ENCODE measurements at regions not wholly inside any gene's neighbourhood (a gene's known extent, or its start where the extent isn't known, plus 50 kb on each side); places are given as distances from the start of the nearest gene placed in this dataset.
A peak's percentile ranks its signal among the peaks of the same experiment; 100 is the strongest.
"Not testable (repeated sequence)": the region's sequence is repeated elsewhere in the genome, so short reads cannot be mapped to it uniquely, and the experiment has no call there.

GRCh38 chr7:35919607-35920006, 118.8 kb downstream of the SEPTIN7 start:
- intact Hi-C loops (cut with micrococcal nuclease); H3K27me3 Mint-ChIP-seq; H3K4me3 Mint-ChIP-seq; H3K4me1 Mint-ChIP-seq; DNase-seq; H3K27ac Mint-ChIP-seq; H3K9me3 Mint-ChIP-seq; H3K36me3 Mint-ChIP-seq (ENCODE audit: low read depth): not testable (repeated sequence)

GRCh38 chr7:35921338-35921737, 120.5 kb downstream of the SEPTIN7 start:
- DNase-seq; H3K27ac Mint-ChIP-seq; H3K4me3 Mint-ChIP-seq; H3K4me1 Mint-ChIP-seq; H3K27me3 Mint-ChIP-seq; intact Hi-C loops (cut with micrococcal nuclease); H3K9me3 Mint-ChIP-seq; H3K36me3 Mint-ChIP-seq (ENCODE audit: low read depth): not testable (repeated sequence)

- H3K36me3 Mint-ChIP-seq (ENCODE audit: low read depth); DNase-seq; H3K27me3 Mint-ChIP-seq; H3K4me1 Mint-ChIP-seq; H3K9me3 Mint-ChIP-seq; H3K27ac Mint-ChIP-seq; intact Hi-C loops (cut with micrococcal nuclease); H3K4me3 Mint-ChIP-seq: not testable (repeated sequence)
Measured at GRCh38 chr7:35924668-35925067, 123.8 kb downstream of the SEPTIN7 start.

GRCh38 chr7:35926966-35927365, 126.1 kb downstream of the SEPTIN7 start:
- H3K9me3 Mint-ChIP-seq; H3K36me3 Mint-ChIP-seq (ENCODE audit: low read depth); H3K27ac Mint-ChIP-seq; DNase-seq; H3K27me3 Mint-ChIP-seq; H3K4me3 Mint-ChIP-seq; intact Hi-C loops (cut with micrococcal nuclease); H3K4me1 Mint-ChIP-seq: not testable (repeated sequence)

GRCh38 chr7:35931134-35931533, 130.3 kb downstream of the SEPTIN7 start:
- H3K27ac Mint-ChIP-seq; DNase-seq; H3K4me3 Mint-ChIP-seq; H3K9me3 Mint-ChIP-seq; H3K27me3 Mint-ChIP-seq; H3K36me3 Mint-ChIP-seq (ENCODE audit: low read depth); intact Hi-C loops (cut with micrococcal nuclease); H3K4me1 Mint-ChIP-seq: not testable (repeated sequence)

- H3K4me3 Mint-ChIP-seq; H3K27ac Mint-ChIP-seq; DNase-seq; H3K27me3 Mint-ChIP-seq; intact Hi-C loops (cut with micrococcal nuclease); H3K36me3 Mint-ChIP-seq (ENCODE audit: low read depth); H3K4me1 Mint-ChIP-seq; H3K9me3 Mint-ChIP-seq: not testable (repeated sequence)
Measured at GRCh38 chr7:35931551-35931950, 130.7 kb downstream of the SEPTIN7 start.

GRCh38 chr7:35940695-35941094, 139.8 kb downstream of the SEPTIN7 start:
- H3K27ac Mint-ChIP-seq; intact Hi-C loops (cut with micrococcal nuclease); H3K4me1 Mint-ChIP-seq; H3K9me3 Mint-ChIP-seq; H3K36me3 Mint-ChIP-seq (ENCODE audit: low read depth); H3K4me3 Mint-ChIP-seq; H3K27me3 Mint-ChIP-seq; DNase-seq: not testable (repeated sequence)

GRCh38 chr7:35945621-35946020, 144.8 kb downstream of the SEPTIN7 start:
- H3K4me1 Mint-ChIP-seq; H3K36me3 Mint-ChIP-seq (ENCODE audit: low read depth); H3K9me3 Mint-ChIP-seq; H3K27ac Mint-ChIP-seq; intact Hi-C loops (cut with micrococcal nuclease); H3K4me3 Mint-ChIP-seq; H3K27me3 Mint-ChIP-seq: not testable (repeated sequence)
- peak; percentile 29 for DNase-seq

GRCh38 chr7:35955735-35956134, 154.9 kb downstream of the SEPTIN7 start:
- intact Hi-C loops (cut with micrococcal nuclease); H3K9me3 Mint-ChIP-seq; DNase-seq; H3K36me3 Mint-ChIP-seq (ENCODE audit: low read depth); H3K4me3 Mint-ChIP-seq; H3K27ac Mint-ChIP-seq; H3K4me1 Mint-ChIP-seq: not testable (repeated sequence)
- peaks cover 13% of the 10 kb centered on the region for H3K27me3 Mint-ChIP-seq

GRCh38 chr7:35956988-35957387, 156.1 kb downstream of the SEPTIN7 start:
- H3K27ac Mint-ChIP-seq; H3K4me1 Mint-ChIP-seq; H3K4me3 Mint-ChIP-seq; DNase-seq; intact Hi-C loops (cut with micrococcal nuclease); H3K36me3 Mint-ChIP-seq (ENCODE audit: low read depth); H3K9me3 Mint-ChIP-seq: not testable (repeated sequence)
- H3K27me3 Mint-ChIP-seq, result peaks cover 13% of the 10 kb centered on the region

GRCh38 chr7:35961260-35961659, 160.4 kb downstream of the SEPTIN7 start:
- H3K27me3 Mint-ChIP-seq, result peaks cover 11% of the 10 kb centered on the region
- H3K9me3 Mint-ChIP-seq; H3K4me3 Mint-ChIP-seq; H3K4me1 Mint-ChIP-seq; H3K36me3 Mint-ChIP-seq (ENCODE audit: low read depth); H3K27ac Mint-ChIP-seq; intact Hi-C loops (cut with micrococcal nuclease): not testable (repeated sequence)
- peak; percentile 32 for DNase-seq

GRCh38 chr7:35962607-35963006, 161.8 kb downstream of the SEPTIN7 start:
- H3K36me3 Mint-ChIP-seq (ENCODE audit: low read depth); H3K4me1 Mint-ChIP-seq; intact Hi-C loops (cut with micrococcal nuclease); DNase-seq; H3K4me3 Mint-ChIP-seq; H3K9me3 Mint-ChIP-seq; H3K27ac Mint-ChIP-seq: not testable (repeated sequence)
- H3K27me3 Mint-ChIP-seq, result peaks cover 13% of the 10 kb centered on the region

GRCh38 chr7:35967366-35968139, 166.7 kb downstream of the SEPTIN7 start:
- Mint-ChIP-seq H3K4me1 (peaks cover 3% of the 10 kb centered on the region), H3K9me3 (no peaks in the 10 kb centered on the region), H3K4me3 (no peak overlapping the region), H3K36me3 (ENCODE audit: low read depth) (no peaks in the 10 kb centered on the region), H3K27me3 (peaks cover 28% of the 10 kb centered on the region), H3K27ac (no peak overlapping the region)
- intact Hi-C loops (cut with micrococcal nuclease), result no loop called here
- peak; percentile 53 for DNase-seq

- H3K9me3 Mint-ChIP-seq, result no peaks in the 10 kb centered on the region
- intact Hi-C loops (cut with micrococcal nuclease), result no loop called here
Measured at GRCh38 chr7:35968140-35968940, 167.5 kb downstream of the SEPTIN7 start.

More at GRCh38 chr7:35968140-35968940, 167.5 kb downstream of the SEPTIN7 start:
- peak; percentile 45 for DNase-seq
- Mint-ChIP-seq H3K4me1 (peaks cover 3% of the 10 kb centered on the region), H3K27ac (no peak overlapping the region), H3K4me3 (no peak overlapping the region), H3K27me3 (peaks cover 33% of the 10 kb centered on the region), H3K36me3 (ENCODE audit: low read depth) (no peaks in the 10 kb centered on the region)
